NB4 (cell line): ENCODE measurements at regions not wholly inside any gene's neighbourhood (a gene's known extent, or its start where the extent isn't known, plus 50 kb on each side); places are given as distances from the start of the nearest gene placed in this dataset.

Source experiments
- MYC ChIP-seq: IDR thresholded peaks from 2 replicates; pipeline ENCODE4 v1.6.1; 2011; ENCODE audit warnings: low read depth, low read length
- POLR2A ChIP-seq: IDR thresholded peaks from 2 replicates; pipeline ENCODE4 v1.6.1; 2011; ENCODE audit warnings: mild to moderate bottlenecking; ENCODE audit not compliant: insufficient read length; ENCODE audit errors: extremely low read depth
- TF ChIP-seq, protein P1 (sequence below): IDR thresholded peaks from one replicate; pipeline ENCODE4 v1.5.1; 2012; ENCODE audit warnings: low read depth, low read length

DNA sequence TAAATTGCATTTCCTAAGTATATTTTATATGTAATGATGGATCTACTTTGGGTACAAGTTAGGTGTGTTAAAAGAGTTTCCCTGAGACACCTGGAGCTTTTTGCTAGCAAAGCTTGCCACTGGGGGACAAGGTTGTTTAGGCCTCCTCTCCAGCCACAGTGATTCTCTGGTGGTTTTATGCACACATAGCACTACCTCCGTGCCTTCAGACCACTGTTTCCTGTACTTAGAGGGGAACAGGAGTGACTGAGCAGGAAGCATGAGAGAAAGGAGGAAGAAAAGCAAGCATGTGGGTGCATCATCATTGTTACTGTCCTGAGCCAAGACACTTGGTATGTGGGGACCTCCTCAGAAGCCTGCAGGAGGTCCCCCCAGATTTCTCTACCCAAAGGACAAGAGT is 272.1 kb downstream of the RASEF start:
- TF ChIP-seq POLR2A, result no peak
- TF ChIP-seq MYC, result no peak
- TF ChIP-seq, protein P1, sequence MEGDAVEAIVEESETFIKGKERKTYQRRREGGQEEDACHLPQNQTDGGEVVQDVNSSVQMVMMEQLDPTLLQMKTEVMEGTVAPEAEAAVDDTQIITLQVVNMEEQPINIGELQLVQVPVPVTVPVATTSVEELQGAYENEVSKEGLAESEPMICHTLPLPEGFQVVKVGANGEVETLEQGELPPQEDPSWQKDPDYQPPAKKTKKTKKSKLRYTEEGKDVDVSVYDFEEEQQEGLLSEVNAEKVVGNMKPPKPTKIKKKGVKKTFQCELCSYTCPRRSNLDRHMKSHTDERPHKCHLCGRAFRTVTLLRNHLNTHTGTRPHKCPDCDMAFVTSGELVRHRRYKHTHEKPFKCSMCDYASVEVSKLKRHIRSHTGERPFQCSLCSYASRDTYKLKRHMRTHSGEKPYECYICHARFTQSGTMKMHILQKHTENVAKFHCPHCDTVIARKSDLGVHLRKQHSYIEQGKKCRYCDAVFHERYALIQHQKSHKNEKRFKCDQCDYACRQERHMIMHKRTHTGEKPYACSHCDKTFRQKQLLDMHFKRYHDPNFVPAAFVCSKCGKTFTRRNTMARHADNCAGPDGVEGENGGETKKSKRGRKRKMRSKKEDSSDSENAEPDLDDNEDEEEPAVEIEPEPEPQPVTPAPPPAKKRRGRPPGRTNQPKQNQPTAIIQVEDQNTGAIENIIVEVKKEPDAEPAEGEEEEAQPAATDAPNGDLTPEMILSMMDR, result no peak
